ENCODE measurements at regions not wholly inside any gene's neighbourhood (a gene's known extent, or its start where the extent isn't known, plus 50 kb on each side); places are given as distances from the start of the nearest gene placed in this dataset.

GRCh38 chr6:164561656-164562055 lies 747.7 kb downstream of the C6orf118 start:
- no peak for DNase-seq (ENCODE audit: low spot score)

GRCh38 chr6:164554700-164555476 lies 754.5 kb downstream of the C6orf118 start:
- DNase-seq (ENCODE audit: low spot score), result no peak

- no peak for DNase-seq (ENCODE audit: low spot score)
Observed at GRCh38 chr6:164554226-164554625, 755.2 kb downstream of the C6orf118 start.

- no peak for DNase-seq (ENCODE audit: low spot score)
Observed at GRCh38 chr6:164551706-164552105, 757.7 kb downstream of the C6orf118 start.

GRCh38 chr6:164547076-164547475 lies 762.3 kb downstream of the C6orf118 start:
- no peak for DNase-seq (ENCODE audit: low spot score)

DNA sequence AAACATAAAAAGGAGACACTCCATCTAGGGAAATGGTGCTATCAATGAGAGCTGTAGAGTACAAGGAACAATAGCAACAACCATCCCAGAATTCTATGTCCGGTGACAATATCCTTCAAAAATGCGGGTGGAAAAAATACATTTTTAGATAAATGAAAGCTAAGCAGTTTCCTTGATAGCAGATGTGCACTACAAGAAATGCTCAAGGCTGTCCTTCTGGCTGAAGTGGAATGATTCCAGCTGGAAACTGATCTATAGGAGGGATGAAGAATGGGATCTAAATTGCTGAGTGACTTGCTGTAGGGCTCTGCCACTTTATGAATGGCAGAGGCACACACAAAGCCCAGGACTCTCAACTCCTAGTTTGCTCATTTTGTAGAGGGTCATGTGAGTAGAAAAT lies 763.1 kb downstream of the C6orf118 start:
- no peak for DNase-seq (ENCODE audit: low spot score)

DNA sequence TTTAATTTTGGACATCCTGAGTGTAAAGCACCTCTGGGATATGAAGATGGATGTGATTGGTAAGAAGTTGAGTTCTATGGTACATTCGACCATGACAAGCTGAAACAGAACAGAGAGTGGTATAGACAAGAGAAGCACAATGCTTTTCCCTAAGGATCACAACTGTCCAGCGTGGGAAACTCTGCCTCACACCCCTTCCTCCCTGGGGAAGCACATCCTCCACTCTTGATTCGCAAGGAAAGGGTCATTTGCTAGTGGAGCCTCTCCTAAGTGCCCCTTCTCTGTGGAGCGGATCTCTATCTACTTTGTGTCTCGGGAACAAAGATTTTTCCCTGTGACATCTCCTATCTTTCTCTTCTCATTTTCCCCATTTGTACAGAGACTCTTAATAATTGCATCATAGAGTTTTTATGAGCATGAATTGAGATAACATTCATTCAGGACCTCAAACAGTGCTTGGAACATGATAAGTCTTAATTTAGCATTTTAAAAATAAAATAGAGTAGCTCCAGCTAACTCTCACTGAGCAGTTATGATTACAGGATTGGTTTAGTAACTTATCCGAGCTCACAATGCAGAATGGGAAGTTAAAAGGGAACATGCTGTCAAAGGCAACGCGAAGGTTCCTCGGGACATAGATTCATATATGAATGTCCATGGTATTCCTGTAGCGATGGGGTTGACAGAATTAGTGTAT lies 775.2 kb downstream of the C6orf118 start:
- DNase-seq (ENCODE audit: low spot score), result no peak

DNA sequence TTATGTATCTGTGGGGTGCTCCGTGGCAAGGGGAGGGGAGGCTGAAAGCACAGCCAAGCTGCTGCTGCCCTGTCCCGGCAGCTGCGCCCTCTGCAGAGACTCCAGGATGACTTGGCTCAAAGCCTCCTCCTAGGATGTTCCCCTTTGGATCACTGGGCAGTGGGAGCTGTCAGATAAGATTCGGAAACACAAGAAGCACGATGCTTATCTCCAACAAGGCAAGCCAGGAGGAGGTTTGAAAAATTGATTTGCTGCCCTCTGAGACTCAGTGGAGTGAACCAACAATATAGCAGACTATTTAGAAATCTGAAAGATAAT lies 776.4 kb downstream of the C6orf118 start:
- DNase-seq (ENCODE audit: low spot score), result no peak

DNA sequence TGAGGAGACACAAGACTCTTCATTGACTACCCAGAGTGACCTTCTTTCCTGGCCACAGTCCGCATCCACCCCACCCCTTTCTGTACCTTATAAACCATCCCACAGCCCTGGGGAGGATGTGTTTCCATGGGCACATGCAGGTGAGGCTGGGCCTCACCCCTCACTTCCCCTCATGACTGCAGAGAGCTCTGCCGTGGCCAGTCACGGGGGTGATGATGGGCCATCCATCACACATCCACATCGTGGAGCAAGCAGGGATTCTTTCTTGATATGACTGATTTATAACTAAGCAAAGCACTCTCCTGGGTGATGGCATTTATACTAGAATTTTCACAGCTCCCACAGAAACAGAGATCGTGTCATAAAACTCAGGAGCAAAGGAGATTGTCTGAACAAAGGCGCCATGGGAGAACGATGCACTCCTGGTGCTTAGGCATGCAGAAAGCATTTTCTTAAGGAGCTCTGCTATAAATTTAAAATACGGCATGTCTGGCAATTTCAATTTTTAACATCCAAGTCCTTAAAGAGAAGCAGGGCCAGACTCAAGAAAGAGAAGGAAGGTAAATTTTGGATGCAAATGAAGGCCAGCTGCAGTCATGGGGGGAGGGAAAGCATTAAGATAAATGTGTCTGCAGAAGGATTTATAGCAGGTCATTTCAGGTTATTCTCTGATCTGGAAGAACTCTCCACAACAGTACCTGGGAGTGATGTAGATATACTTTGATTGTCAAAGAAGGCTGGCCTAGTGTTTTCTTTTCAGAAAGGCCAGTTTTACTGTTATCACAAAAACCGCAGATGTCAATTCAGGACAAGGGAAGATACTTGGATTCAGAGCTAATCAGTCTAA lies 777.0 kb downstream of the C6orf118 start:
- no peak for DNase-seq (ENCODE audit: low spot score)

GRCh38 chr6:164531736-164532135 lies 777.7 kb downstream of the C6orf118 start:
- DNase-seq (ENCODE audit: low spot score), result no peak

GRCh38 chr6:164528539-164528938 lies 780.9 kb downstream of the C6orf118 start:
- DNase-seq (ENCODE audit: low spot score), result no peak

DNA sequence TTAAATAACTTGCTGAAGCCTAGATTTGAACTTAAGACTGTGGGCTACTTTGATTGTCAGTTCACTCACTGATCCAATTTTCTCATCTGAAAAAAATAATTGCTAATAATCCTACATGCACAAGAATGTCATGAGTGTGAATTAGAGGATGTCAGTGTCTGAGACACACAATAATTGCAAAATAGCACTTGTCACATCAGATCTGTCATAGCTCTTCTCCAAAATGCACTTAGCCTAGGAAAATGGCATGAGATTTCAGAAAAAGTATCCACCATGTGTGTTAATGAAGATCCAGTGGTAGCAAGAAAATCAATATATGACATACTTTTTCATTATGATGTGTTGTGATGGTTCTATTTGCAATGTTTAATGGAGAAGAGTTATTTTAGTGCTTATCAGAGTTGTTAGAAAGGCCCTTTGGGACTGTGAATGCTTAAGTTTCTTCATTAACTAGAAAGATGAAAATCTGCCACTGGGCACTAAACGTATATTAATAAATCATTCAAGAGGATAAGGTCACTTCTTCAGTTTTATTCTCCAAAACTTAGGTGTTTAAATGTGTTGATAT lies 786.2 kb downstream of the C6orf118 start:
- DNase-seq (ENCODE audit: low spot score), result no peak

DNA sequence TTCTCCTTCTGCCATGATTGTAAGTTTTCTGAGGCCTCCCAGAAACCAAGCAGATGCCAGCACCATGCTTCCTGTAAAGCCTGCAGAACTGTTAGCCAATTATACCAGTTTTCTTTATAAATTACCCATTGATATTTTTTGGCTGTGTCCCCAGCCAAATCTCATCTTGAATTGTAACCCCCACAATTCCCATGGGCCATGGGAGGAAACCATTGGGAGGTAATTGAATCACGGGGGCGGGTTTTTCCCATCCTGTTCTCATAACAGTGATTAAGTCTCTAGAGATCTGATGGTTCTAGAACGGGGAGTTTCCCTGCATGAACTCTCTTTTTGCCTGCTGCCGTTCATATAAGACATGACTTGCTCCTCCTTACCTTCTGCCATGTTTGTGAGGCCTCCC lies 788.5 kb downstream of the C6orf118 start:
- no peak for DNase-seq (ENCODE audit: low spot score)

DNA sequence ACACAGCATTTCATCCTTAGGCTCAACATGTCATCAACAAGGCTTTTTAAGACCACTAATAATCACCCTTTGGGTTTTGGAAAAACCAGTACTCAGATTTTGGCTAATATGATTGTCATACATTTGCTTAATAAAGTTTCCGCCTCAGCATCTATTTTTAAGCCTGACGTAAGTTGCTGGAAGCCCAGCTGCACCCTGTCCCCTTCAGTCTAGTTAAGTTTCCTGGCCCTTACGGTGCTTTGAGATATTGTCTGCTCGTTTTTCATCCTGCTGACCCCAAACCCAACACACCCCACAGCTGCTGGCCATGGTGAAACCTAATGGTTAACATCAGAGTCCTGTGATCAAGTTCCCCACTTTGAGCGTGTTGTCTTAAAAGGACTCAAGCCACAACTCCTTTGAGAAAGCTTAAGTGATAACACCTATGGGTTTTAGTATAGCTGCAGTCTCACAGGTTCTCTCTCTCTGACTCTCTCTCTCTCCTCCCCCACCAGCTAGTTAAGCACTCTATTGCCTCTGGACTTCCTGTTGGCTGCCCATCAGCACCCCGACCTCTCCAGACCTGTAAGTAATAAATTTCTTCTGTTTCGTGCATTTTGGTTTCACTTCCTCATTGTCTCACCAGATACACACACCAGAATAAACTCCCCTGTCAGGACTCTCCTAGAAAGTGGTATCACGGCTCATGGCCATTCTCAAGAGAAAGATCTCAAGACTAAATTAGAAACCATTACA lies 802.0 kb downstream of the C6orf118 start:
- no peak for DNase-seq (ENCODE audit: low spot score)

GRCh38 chr6:164505425-164505824 lies 804.0 kb downstream of the C6orf118 start:
- DNase-seq (ENCODE audit: low spot score), result no peak

- DNase-seq (ENCODE audit: low spot score), result no peak
Observed at GRCh38 chr6:164502833-164503232, 806.6 kb downstream of the C6orf118 start.

DNA sequence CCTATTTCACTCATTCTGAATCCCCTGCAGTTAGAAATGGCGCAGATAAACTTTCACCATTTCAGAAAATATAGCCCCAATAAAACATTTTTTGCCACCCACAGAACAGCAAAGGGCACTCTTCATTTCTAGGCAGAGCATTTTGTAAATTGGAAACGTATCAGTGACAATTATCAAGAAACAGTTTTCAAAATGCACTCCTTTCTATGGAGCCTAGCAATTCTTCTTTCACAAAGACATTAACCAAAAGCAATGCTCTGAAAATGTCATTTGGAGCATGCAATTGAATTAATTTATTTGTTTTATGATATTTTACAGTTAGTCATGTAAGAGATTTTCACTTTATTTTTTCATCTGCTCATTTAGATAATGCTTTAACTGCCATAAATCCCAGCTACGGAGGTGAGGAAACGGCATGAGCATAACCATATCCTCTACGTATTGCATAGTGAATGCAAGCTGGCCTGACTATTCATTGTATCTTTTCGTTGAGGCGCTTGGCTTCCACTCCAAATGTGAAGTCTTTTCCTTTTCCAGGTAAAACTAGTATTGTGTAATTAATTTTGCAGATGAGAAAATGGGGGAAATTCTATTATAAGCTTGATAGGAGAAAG lies 813.4 kb downstream of the C6orf118 start:
- DNase-seq (ENCODE audit: low spot score), result no peak

- DNase-seq (ENCODE audit: low spot score), result no peak
Observed at GRCh38 chr6:164478426-164478825, 831.0 kb downstream of the C6orf118 start.

GRCh38 chr6:164477790-164478189 lies 831.6 kb downstream of the C6orf118 start:
- DNase-seq (ENCODE audit: low spot score), result no peak

GRCh38 chr6:164477101-164477500 lies 832.3 kb downstream of the C6orf118 start:
- DNase-seq (ENCODE audit: low spot score), result no peak

DNA sequence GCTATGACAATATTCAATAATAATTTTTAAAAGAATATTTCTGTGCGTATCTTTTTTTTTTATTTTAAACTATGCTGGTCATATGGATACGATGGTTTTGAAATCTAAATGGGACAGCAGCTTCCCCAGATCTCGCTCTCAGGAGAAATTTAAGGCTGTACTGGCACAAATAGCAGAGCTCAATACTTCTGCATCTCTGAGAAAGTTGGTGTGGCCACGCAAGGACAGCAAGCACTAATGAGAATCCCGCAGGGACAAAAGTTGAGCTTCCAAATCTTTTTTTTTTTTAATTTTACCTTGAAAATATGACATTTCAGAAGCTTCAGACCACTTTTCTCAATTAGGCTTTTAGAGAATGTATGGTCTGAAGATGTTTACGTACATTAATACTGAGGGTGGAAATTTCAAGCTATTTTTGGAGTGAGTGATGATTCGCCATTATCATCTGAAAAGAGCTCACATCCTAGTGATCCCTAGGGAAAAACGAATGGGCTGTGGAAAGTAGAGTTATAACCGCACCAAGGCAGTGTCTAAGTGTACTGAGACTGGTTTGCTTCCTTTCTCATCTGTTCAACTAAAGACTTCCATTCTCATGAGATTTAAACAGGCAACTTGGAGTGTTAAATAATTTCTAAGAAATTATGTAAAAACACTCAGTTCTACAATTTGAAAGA lies 840.0 kb downstream of the C6orf118 start:
- no peak for DNase-seq (ENCODE audit: low spot score)
